Activated CD8-positive, alpha-beta memory T cell treated with anti-CD3 and anti-CD28 coated beads, Interleukin-2, amount 50 U/mL, for 48 hours (primary cell): ENCODE measurements at regions not wholly inside any gene's neighbourhood (a gene's known extent, or its start where the extent isn't known, plus 50 kb on each side); places are given as distances from the start of the nearest gene placed in this dataset.
"Not testable (repeated sequence)": the region's sequence is repeated elsewhere in the genome, so short reads cannot be mapped to it uniquely, and the experiment has no call there.

Experiments used
- DNase-seq: peaks from one replicate; pipeline ENCODE4 v3.0.0-alpha.2; 2020

GRCh38 chr12:84198294-84198946 is 714.2 kb downstream of the SLC6A15 start:
- no peak for DNase-seq

- no peak for DNase-seq
These were observed 720.8 kb downstream of the SLC6A15 start for GRCh38 chr12:84191779-84192178.

GRCh38 chr12:84186433-84186832 is 726.2 kb downstream of the SLC6A15 start:
- DNase-seq = no peak

- DNase-seq = no peak
These were observed 729.0 kb downstream of the SLC6A15 start for GRCh38 chr12:84183576-84183975.

GRCh38 chr12:84174115-84174514 is 738.5 kb downstream of the SLC6A15 start:
- no peak for DNase-seq

- no peak for DNase-seq
These were observed 739.7 kb downstream of the SLC6A15 start for GRCh38 chr12:84172823-84173424.

- DNase-seq = no peak
These were observed 745.8 kb downstream of the SLC6A15 start for GRCh38 chr12:84166812-84167211.

- no peak for DNase-seq
These were observed 746.5 kb downstream of the SLC6A15 start for GRCh38 chr12:84165998-84166571.

GRCh38 chr12:84161296-84161695 is 751.3 kb downstream of the SLC6A15 start:
- DNase-seq = no peak

GRCh38 chr12:84159260-84159659 is 753.3 kb downstream of the SLC6A15 start:
- DNase-seq = no peak

DNA sequence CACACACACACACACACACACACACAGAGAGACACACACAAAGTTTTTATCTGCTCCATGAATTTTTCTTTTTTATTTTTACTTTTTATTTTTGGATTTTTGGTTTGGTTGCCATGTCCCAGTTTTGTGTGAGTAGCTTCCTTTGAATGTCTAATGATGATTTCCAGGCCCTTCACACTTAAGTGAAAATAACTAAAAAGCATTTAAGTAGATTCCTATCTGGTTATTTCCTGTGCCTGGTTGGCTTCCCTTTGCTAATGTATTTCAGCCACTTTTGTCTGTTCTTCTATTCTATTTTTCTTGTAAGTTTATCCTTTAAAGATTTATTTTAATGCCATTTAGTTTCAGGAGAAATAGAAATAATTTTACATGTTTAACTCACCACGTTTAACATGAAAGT is 755.4 kb downstream of the SLC6A15 start:
- no peak for DNase-seq

DNA sequence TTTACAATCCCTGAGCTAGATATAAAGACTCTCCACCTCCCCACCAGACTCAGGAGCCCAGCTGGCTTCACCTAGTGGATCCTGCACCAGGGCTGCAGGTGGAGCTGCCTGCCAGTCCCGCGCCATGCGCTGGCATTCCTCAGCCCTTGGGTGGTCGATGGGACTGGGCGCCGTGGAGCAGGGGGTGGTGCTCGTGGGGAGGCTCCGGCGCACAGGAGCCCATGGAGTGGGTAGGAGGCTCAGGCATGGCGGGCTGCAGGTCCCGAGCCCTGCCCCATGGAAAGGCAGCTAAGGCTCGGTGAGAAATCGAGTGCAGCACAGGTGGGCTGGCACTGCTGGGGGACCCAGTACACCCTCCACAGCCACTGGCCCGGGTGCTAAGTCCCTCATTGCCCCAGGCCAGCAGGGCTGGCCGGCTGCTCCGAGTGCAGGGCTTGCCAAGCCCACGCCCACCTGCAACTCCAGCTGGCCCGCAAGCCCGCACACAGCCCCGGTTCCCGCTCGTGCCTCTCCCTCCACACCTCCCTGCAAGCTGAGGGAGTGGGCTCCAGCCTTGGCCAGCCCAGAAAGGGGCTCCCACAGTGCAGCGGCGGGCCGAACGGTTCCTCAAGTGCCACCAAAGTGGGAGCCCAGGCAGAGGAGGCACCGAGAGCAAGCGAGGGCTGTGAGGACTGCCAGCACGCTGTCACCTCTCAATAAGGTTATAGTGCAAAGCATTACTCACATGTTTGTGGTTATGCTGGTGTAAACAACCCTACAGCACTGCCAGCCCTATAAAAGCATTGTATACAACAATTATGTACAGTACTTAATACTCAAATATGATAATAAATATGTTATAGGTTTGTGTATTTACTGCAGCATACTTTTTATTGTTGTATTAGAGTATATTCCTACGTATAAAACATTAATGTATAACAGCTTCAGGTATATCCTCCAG is 757.3 kb downstream of the SLC6A15 start:
- DNase-seq = not testable (repeated sequence)

- DNase-seq = not testable (repeated sequence)
These were observed 758.1 kb downstream of the SLC6A15 start for GRCh38 chr12:84154439-84154990.

GRCh38 chr12:84150201-84150600 is 762.4 kb downstream of the SLC6A15 start:
- no peak for DNase-seq

DNA sequence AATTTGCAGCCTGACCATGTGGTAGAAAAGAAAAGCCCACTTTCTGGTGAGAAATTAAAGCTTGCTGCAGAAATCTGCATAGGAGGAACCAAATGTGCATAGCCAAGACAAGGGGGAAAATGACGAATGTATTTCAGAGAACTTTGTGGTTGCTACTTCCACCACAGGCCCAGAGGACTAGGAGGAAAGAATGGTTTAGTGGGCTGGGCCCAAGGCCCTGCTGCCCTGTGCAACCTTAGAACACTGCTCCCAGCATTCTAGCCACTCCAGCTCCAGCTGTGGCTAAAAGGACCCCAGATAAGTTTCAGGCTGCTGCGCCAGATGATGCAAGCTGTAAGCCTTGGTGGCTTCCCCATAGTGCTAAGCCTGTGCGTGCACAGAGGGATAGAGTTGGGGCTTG is 764.3 kb downstream of the SLC6A15 start:
- no peak for DNase-seq

DNA sequence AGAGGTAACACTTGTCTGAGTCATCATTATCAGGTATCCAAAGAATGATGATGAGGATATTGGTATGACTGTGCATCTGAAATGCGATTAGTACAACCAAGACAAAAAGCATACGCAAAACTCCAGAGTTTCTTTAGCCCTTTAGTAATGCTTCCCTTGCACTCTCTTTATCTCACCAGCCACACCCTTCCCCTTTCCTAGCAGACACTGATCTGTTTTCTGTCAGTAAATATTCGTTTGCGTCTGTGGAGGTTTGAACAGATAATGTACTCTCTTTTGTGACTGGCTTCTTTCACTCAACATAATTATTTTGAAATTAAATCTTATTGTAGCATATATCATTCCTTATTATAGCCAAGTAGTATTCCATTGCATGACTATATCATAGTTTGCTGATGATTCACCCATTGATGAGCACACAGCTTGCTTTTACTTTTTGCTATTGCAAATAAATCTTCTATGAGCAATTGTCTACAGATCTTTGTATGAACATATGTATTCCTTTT is 775.7 kb downstream of the SLC6A15 start:
- no peak for DNase-seq

GRCh38 chr12:84135586-84136279 is 776.9 kb downstream of the SLC6A15 start:
- DNase-seq = no peak

GRCh38 chr12:84134797-84135366 is 777.7 kb downstream of the SLC6A15 start:
- no peak for DNase-seq

DNA sequence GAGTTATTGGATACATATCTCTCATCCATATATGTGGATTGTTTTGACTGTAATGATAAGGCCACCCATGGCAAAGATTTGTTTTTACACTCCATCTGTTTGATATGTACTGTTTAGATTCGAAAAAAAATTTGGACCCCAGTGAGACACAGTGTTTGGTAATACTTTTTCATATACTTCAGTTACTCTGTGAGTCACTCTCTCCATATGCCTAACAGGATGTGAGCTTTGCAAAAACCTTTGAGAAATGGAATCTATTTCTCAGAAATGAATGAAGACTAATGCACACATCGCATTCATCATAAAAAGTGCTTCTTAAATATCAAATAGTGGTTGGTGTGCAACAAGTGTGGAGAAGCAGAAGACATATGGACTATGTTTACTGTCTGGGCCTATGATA is 781.5 kb downstream of the SLC6A15 start:
- DNase-seq = no peak

DNA sequence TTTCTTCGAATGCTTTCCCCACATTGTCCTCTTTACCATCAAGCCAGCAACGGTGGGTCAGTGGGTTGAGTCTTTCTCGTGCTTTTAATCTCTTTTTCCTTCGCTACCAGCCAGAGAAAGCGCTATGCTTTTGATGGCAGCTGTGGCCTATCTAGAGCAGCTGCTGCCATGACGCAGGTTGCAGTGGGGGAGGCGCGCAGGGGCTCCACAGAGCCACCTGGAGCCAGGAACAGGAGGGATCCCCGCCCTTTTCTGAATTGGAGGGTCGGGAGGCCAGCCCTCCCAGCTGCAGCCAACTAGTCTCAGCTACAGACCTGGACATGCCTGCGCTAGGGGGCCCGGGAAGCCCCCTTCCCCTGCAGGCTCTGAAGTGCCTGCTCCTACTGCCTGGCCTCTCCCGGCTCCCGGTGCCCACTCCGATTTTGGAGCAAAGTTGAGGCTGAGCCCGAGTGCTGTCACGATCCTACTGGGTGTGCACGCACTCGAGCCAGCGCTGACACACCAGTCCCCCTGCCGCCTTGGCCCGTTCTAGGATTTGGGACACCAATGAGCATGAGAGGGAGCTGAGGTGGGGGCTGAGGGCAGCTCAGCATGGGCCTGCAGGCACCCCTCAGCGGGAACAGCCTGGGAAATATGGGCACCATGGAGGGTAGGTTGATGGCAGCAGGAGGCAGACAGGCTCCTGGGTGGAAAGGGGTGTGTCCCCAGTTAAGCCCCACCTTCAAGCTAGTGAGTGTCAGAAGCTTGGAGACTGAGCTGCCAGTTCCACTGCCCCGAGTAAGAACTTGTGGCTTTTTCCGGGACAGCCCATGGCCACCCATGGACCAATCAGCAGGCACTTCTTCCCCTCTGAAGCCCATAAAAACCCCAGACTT is 784.2 kb downstream of the SLC6A15 start:
- no peak for DNase-seq

- no peak for DNase-seq
These were observed 788.4 kb downstream of the SLC6A15 start for GRCh38 chr12:84124211-84124610.
